NCI-H187 treated with DMSO at 0.1 percent for 48 hours (cell line): ENCODE measurements at regions not wholly inside any gene's neighbourhood (a gene's known extent, or its start where the extent isn't known, plus 50 kb on each side); places are given as distances from the start of the nearest gene placed in this dataset.

Source experiments
- DNase-seq: peaks from one replicate; lab custom pipeline; 2025; lab: John Stamatoyannopoulos, UW

DNA sequence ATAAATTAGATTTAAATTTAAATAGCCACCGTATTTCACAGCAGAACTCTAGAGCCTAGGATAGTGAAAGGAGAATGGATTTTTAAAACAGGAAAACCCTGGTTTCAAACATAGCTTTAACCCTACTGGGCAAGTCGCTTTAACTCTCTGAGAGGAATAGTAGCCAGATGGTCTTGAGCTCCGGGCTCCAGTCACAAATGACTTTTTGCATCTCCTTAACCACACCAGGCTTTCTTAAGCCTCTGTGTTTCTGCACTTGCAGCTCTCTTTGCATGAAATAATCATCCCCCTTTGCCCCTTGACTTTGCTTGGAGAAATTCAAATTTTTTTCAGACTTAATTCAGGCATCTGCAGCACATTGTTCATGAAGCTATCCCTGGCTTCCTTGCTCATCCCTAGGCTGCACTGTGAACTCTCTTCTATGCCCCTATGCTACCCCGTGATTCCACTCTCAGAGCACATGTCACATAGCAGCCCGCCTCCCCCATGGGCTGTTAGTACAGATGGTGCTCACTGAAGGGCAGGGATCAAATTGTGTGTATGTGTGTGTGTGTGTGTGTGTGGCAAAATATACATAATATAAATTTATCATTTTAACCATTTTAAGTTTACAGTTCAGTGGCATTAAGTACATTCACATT lies 68.8 kb upstream of the DAB1 start:
- no peak for DNase-seq

DNA sequence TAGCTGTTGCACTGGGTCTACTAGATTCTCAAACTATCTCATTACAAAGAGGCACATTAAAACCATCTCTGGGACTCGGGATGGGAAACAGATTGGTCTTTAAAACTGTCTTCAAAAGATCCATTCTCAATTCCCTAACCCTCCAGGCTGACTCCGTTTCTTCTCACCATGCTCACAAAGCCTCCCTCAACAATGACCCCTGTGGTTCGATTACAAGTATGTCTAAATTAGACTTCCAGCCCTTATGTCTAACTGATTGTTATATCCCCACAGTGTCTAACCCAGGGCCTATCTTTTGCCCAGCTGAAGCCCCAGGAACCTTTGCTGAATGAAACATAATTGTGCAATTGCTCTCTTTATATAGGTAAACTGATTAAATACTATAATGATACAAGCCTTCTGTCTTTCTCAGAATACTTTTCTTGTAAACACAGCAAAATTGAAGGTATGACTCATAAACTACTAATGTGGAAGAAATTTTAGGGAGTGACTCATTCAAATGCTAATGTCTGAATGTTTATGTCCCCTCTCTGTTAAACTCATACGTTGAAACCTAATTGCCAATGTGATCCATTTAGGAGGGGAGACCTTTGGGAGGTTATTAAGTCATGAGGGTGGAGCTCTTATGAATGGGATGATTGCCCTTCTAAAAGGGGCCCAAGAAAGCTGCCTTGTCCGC lies 65.6 kb upstream of the DAB1 start:
- DNase-seq: no peak

DNA sequence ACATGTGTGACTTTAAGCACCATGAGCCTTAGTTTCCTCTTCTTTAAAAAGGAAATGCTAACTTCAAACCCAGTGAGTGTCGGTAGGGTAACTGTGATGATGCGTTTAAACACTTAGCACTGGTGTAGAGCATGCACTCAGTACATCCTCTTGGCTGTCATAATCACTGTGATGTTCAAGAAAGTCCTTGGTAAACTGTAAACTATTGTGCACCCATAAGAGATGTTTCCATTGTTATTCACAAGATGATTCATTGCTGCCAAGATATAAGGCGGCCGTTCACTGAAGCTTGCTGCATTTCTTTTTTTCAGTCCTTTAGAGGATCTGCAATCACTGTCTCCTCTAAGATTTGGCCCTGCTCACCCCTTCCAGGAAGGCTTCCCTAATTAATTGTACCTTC lies 61.8 kb upstream of the DAB1 start:
- no peak for DNase-seq

DNA sequence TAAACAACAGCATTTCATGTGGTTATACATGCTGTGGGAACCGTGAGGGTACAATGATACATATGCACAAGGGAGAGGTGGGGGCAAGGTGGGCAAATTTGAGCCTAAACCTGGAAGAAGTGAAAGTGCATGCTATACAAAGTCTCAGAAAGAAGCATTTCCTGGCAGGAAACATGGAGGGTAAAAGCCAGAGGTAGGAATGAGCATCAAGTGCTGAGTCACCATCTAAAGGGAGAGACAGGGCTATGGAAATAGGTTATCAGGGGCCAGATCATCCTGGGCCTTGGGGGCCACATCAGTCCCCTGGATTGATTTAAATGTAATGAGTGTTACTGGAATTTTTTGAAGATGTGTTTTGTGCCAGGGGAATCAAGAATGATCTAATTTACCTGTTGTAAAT lies 60.1 kb upstream of the DAB1 start:
- no peak for DNase-seq

DNA sequence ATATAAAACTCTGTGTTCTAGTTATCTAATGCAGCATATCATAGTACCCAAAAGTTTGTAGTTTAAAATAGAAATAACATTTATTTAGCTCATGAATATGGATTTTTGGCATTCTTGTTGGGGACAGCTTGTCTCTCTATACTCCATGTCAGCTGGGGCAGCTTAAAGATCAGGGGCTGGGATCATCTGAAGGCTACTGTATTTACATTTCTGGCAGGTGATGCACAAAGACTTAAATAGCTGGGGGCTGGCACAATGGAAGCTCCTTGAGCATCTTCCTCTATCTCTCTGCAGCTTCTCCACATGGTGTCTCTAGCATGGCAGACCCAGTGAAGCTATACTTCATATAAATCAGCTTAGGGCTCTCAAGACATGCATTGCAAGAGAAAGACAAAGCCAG lies 55.6 kb upstream of the DAB1 start:
- no peak for DNase-seq

DNA sequence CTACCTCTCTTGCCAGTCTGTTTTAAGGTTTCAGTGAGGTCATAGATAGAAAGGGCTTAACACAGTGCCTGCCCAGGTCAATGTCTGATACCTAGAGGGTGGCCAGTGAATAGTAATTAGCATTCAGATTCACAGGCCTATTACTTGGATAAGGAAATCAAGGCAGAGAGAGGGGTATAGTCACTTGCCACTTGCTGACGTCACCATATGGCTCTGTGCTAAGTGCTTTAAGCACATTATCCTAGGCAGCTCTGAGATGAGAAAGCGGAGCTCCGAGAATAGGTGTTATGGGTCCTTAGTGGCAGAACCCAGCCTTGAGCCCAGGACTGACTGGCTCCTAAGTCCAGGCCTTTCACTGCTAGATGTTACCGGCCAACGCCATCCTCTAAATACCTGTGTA lies 51.5 kb upstream of the DAB1 start:
- DNase-seq: no peak

DNA sequence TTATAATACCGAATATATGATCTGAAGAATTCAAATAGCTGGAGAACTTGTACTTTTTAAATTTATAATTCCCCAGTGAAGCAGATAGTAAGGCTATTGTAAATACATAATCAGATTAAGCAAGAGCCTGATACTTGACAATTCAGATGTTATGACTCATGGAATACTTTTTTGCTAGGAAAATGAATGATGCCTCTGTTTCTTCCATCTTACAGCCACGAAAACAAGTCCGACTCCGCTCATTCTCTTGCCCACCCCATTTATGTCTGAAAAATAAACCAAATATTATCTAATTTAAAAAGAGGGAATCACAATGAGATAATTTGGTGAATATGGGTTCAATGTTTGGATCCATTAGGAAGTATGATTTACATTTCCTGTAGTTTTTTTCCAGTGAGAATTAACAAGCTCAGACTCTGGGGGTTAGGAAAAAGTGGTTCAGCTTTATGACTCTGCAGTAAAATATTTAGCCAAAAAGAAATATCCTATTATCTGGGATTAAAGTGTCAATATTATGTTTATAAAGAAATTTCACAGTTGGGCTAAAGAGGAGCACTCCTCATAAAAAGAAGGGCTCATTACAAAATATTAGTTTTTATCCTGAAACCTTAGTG lies 50.4 kb upstream of the DAB1 start:
- no peak for DNase-seq
